NCI-H524 treated with DMSO at 0.1 percent for 48 hours (cell line): ENCODE measurements at regions not wholly inside any gene's neighbourhood (a gene's known extent, or its start where the extent isn't known, plus 50 kb on each side); places are given as distances from the start of the nearest gene placed in this dataset.
"Not testable (repeated sequence)": the region's sequence is repeated elsewhere in the genome, so short reads cannot be mapped to it uniquely, and the experiment has no call there.

Source experiments
- DNase-seq: peaks from one replicate; lab custom pipeline; 2025; lab: John Stamatoyannopoulos, UW

- DNase-seq = no peak
Observed at GRCh38 chr12:38480594-38480993, 164.0 kb downstream of the ALG10B start.

- DNase-seq = no peak
Observed at GRCh38 chr12:38484821-38485449, 168.4 kb downstream of the ALG10B start.

- DNase-seq = no peak
Observed at GRCh38 chr12:38488866-38489265, 172.3 kb downstream of the ALG10B start.

GRCh38 chr12:38490073-38490472, 173.5 kb downstream of the ALG10B start:
- DNase-seq = no peak

- no peak for DNase-seq
Observed at GRCh38 chr12:38490941-38491340, 174.4 kb downstream of the ALG10B start.

GRCh38 chr12:38501481-38501880, 184.9 kb downstream of the ALG10B start:
- DNase-seq = no peak

GRCh38 chr12:38501991-38502390, 185.4 kb downstream of the ALG10B start:
- DNase-seq = no peak

- no peak for DNase-seq
Observed at GRCh38 chr12:38502415-38502814, 185.8 kb downstream of the ALG10B start.

- no peak for DNase-seq
Observed at GRCh38 chr12:38507839-38508238, 191.3 kb downstream of the ALG10B start.

GRCh38 chr12:38508246-38508645, 191.7 kb downstream of the ALG10B start:
- DNase-seq = no peak

GRCh38 chr12:38515912-38516311, 199.3 kb downstream of the ALG10B start:
- DNase-seq = no peak

GRCh38 chr12:38516418-38516817, 199.8 kb downstream of the ALG10B start:
- DNase-seq = no peak

GRCh38 chr12:38523920-38524319, 207.3 kb downstream of the ALG10B start:
- DNase-seq = no peak

GRCh38 chr12:38527631-38528030, 211.1 kb downstream of the ALG10B start:
- DNase-seq = no peak

GRCh38 chr12:38528527-38528926, 212.0 kb downstream of the ALG10B start:
- no peak for DNase-seq

- DNase-seq = not testable (repeated sequence)
Observed at GRCh38 chr12:38529281-38529680, 212.7 kb downstream of the ALG10B start.

GRCh38 chr12:38538319-38538718, 221.7 kb downstream of the ALG10B start:
- no peak for DNase-seq

- no peak for DNase-seq
Observed at GRCh38 chr12:38540156-38540555, 223.6 kb downstream of the ALG10B start.

- no peak for DNase-seq
Observed at GRCh38 chr12:38541849-38542248, 225.3 kb downstream of the ALG10B start.

GRCh38 chr12:38543151-38543550, 226.6 kb downstream of the ALG10B start:
- DNase-seq = no peak

- DNase-seq = no peak
Observed at GRCh38 chr12:38544330-38545066, 227.9 kb downstream of the ALG10B start.

GRCh38 chr12:38547586-38547985, 231.0 kb downstream of the ALG10B start:
- no peak for DNase-seq
